Esophagus squamous epithelium (tissue), 5 donors: ENCODE measurements at regions not wholly inside any gene's neighbourhood (a gene's known extent, or its start where the extent isn't known, plus 50 kb on each side); places are given as distances from the start of the nearest gene placed in this dataset.

Experiments
- DNase-seq: peaks from one replicate; lab custom pipeline; 2025; lab: John Stamatoyannopoulos, UW
- H3K27ac ChIP-seq, 4 donors: fragments of 200-600 bp; sonication (generic); one replicate each; pipeline ENCODE4 v1.5.1; 2016 to 2019; ENCODE audit warnings: mild to moderate bottlenecking in 1 of 4
- H3K27me3 ChIP-seq, 4 donors: fragments of 200-600 bp; sonication (generic); 1 replicate in 3 of 4; 2 replicates in 1 of 4; pipeline versions ENCODE4 v1.5.1 to v1.6.0; 2017 to 2021; ENCODE audit warnings: antibody characterized with exemption in 1 of 4
- H3K36me3 ChIP-seq, 3 donors: fragments of 200-600 bp; sonication (generic); one replicate each; pipeline ENCODE4 v1.5.1; 2016 to 2019
- H3K4me1 ChIP-seq, 3 donors: fragments of 200-600 bp; sonication (generic); one replicate each; pipeline ENCODE4 v1.5.1; 2017 to 2019
- H3K4me3 ChIP-seq, 4 donors: fragments of 200-600 bp; sonication (generic); 1 replicate in 3 of 4; 2 replicates in 1 of 4; pipeline ENCODE4 v1.5.1; 2016 to 2019; ENCODE audit warnings: mild to moderate bottlenecking in 2 of 4, moderate library complexity in 1 of 4
- H3K9me3 ChIP-seq, 3 donors: fragments of 200-600 bp; sonication (generic); one replicate each; pipeline ENCODE4 v1.5.1; 2016 to 2019
- POLR2A ChIP-seq, 4 donors: fragments of 450-650 bp; IDR thresholded peaks; one replicate each; pipeline ENCODE4 v1.6.1; 2017; ENCODE audit warnings: antibody characterized with exemption in 4 of 4, mild to moderate bottlenecking in 4 of 4, moderate library complexity in 3 of 4
- WGBS, 2 donors: methylation state at CpG; one replicate each; pipeline ENCODE4 v1.1.5; 2018; 5-methylcytosine and 5-hydroxymethylcytosine counted together
- intact Hi-C: fragments of 100-400 bp; cut with DNase I; formaldehyde crosslinking; loops from one replicate; pipeline ENCODE4 v1.15.0; 2022
- TF ChIP-seq, protein P1 (sequence below), 6 experiments: fragments of 450-650 bp in 4 of 6; fragments of 200-600 bp in 2 of 6; sonication (generic) in 2 of 6; IDR thresholded peaks; one replicate each; pipeline ENCODE4 v1.5.1; 2016 to 2019; ENCODE audit warnings: antibody characterized with exemption in 6 of 6, mild to moderate bottlenecking in 4 of 6, moderate library complexity in 4 of 6
- donor health status: DM: yes; HTN: yes; CAD: no.

- intact Hi-C loops: no loop called here
- peaks cover 0 to 3% (median 0%) of the 10 kb centered on the region in 4 donors for H3K27me3 ChIP-seq
- no peak for TF ChIP-seq POLR2A (IDR thresholded peaks at IDR 0.05)
- TF ChIP-seq, protein P1, sequence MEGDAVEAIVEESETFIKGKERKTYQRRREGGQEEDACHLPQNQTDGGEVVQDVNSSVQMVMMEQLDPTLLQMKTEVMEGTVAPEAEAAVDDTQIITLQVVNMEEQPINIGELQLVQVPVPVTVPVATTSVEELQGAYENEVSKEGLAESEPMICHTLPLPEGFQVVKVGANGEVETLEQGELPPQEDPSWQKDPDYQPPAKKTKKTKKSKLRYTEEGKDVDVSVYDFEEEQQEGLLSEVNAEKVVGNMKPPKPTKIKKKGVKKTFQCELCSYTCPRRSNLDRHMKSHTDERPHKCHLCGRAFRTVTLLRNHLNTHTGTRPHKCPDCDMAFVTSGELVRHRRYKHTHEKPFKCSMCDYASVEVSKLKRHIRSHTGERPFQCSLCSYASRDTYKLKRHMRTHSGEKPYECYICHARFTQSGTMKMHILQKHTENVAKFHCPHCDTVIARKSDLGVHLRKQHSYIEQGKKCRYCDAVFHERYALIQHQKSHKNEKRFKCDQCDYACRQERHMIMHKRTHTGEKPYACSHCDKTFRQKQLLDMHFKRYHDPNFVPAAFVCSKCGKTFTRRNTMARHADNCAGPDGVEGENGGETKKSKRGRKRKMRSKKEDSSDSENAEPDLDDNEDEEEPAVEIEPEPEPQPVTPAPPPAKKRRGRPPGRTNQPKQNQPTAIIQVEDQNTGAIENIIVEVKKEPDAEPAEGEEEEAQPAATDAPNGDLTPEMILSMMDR (IDR thresholded peaks at IDR 0.05): no peak
- H3K27ac ChIP-seq: no peak overlapping the region
- DNase-seq: no peak
- no peak overlapping the region for H3K4me3 ChIP-seq
- no peaks in the 10 kb centered on the region for H3K4me1 ChIP-seq
- 67 to 73% methylated on average over 3 of the region's 3 CpGs for WGBS, 2 donors
- H3K9me3 ChIP-seq: no peaks in the 10 kb centered on the region
- H3K36me3 ChIP-seq: no peaks in the 10 kb centered on the region
These were observed 127.6 kb upstream of the CCDC68 start for GRCh38 chr18:55086906-55087305.

DNA sequence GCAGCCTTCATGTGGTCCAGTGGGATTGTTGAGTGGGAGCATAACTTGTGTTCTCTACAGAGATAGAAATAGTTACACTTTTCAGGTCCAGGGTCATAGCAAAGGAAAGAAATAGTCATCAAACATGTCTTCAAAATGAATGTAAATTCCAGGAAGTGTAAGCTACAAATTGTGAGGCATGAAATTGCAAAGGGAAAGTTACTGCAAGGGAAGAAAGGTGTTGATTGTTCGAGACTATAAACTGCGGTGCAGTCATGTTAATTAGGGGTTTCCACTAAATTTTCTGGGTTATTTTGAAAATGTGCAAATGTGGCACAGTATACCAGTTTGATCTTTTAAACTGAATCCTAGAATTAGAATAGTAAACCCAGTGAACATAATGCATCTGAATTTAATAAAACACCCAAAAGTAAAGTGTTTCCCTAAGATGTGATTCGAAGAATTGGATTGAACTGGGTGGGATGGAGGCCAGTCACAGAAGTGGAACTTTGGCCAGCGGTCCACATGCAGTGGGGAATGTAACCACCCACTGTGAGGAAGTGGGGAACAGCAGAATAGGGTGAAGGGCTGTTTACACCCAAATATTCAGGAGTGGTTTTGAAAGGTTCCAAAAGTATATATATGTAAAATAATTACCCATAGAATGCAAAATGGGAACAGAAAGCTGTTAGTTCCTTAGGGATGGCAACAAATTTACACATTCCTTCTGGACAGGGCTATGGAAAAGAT, 126.5 kb upstream of the CCDC68 start:
- no peaks in the 10 kb centered on the region for H3K36me3 ChIP-seq
- H3K9me3 ChIP-seq: no peaks in the 10 kb centered on the region
- no peak overlapping the region for H3K27ac ChIP-seq
- intact Hi-C loops: no loop called here
- no peaks in the 10 kb centered on the region for H3K4me1 ChIP-seq
- no peak for DNase-seq
- TF ChIP-seq POLR2A (IDR thresholded peaks at IDR 0.05): no peak
- TF ChIP-seq, protein P1 (IDR thresholded peaks at IDR 0.05): no peak
- H3K27me3 ChIP-seq: peaks cover 0 to 3% (median 0%) of the 10 kb centered on the region in 4 donors
- 79 to 80% methylated on average over 4 of the region's 4 CpGs for WGBS, 2 donors
- no peak overlapping the region for H3K4me3 ChIP-seq

DNA sequence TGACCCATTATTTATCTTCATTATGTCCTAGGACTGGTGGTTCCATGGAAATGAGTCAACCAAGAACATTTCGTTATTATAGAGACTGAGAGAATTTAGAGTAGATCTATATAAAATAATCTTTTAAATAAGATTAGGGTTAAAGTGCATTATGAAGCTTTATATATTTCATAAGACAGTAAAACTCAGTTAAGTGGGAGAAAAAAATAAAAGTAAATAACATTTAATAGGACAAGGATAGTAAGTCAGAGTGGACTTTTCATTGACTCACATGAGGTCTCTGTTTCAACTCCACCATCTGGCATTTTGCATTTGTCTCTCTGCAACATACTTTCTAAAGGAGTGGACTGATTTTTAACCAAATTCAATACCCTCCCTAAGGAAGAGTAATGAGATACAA, 125.3 kb upstream of the CCDC68 start:
- H3K36me3 ChIP-seq: no peaks in the 10 kb centered on the region
- TF ChIP-seq, protein P1 (IDR thresholded peaks at IDR 0.05): no peak
- no peak for TF ChIP-seq POLR2A (IDR thresholded peaks at IDR 0.05)
- intact Hi-C loops: no loop called here
- 33 to 48% methylated on average over 1 of the region's 1 CpG for WGBS, 2 donors
- H3K27me3 ChIP-seq: peaks cover 0 to 3% (median 0%) of the 10 kb centered on the region in 4 donors
- no peaks in the 10 kb centered on the region for H3K9me3 ChIP-seq
- DNase-seq: no peak
- H3K4me3 ChIP-seq: no peak overlapping the region
- H3K4me1 ChIP-seq: no peaks in the 10 kb centered on the region
- H3K27ac ChIP-seq: no peak overlapping the region

GRCh38 chr18:55083461-55083860, 124.2 kb upstream of the CCDC68 start:
- no peaks in the 10 kb centered on the region for H3K4me1 ChIP-seq
- intact Hi-C loops: no loop called here

More at GRCh38 chr18:55083461-55083860, 124.2 kb upstream of the CCDC68 start:
- no peak overlapping the region for H3K4me3 ChIP-seq
- TF ChIP-seq, protein P1 (IDR thresholded peaks at IDR 0.05): no peak
- TF ChIP-seq POLR2A (IDR thresholded peaks at IDR 0.05): no peak
- H3K27ac ChIP-seq: no peak overlapping the region
- no peaks in the 10 kb centered on the region for H3K9me3 ChIP-seq
- 75 to 100% methylated on average over 1 of the region's 1 CpG for WGBS, 2 donors
- DNase-seq: no peak
- no peaks in the 10 kb centered on the region for H3K36me3 ChIP-seq
- H3K27me3 ChIP-seq: peaks cover 0 to 3% (median 0%) of the 10 kb centered on the region in 4 donors
